GM21367 (cell line): ENCODE measurements at regions not wholly inside any gene's neighbourhood (a gene's known extent, or its start where the extent isn't known, plus 50 kb on each side); places are given as distances from the start of the nearest gene placed in this dataset.
A peak's percentile ranks its signal among the peaks of the same experiment; 100 is the strongest.

Experiments
- ATAC-seq: cut with Tn5 transposase; IDR thresholded peaks from one replicate; pipeline ENCODE4 v1.9.1; 2021; ENCODE audit not compliant: unreplicated experiment

DNA sequence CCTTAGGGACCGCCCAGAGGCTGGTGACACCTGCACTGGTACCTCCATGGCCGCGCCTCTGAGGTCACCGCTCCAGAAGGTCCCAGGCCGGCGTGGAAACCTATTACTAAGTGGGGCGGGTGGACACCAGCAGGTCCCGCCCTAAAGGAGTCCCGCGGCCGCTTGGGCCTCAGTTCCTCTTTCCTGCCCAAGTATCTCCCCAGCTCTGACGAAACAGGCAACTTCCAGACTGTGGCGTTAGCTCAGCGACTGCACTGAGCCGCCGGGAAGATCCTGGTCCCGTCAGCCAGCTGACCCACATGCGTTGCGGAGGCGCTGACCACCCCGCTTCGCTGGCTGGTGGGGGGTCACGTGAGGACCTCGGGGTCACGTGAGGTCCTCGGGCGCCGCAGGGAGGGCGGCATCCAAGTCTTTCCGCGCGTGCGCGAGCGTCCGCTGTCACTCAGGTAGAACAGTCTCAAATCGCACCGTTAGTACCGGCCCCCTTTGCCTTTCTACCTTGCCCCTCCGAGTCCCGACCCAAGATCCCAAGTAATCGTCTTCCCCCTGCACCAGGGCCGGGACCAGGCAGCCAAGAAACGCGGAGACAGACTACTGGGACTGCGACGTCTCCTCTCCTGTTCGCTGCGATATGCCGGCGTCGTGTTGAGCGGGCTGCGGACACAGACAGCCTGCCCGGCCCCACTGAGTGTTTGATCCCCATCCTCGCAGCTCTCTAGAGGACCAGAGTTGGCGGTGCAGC lies 53.7 kb upstream of the KDM4C start:
- peak; percentile 85 for ATAC-seq

DNA sequence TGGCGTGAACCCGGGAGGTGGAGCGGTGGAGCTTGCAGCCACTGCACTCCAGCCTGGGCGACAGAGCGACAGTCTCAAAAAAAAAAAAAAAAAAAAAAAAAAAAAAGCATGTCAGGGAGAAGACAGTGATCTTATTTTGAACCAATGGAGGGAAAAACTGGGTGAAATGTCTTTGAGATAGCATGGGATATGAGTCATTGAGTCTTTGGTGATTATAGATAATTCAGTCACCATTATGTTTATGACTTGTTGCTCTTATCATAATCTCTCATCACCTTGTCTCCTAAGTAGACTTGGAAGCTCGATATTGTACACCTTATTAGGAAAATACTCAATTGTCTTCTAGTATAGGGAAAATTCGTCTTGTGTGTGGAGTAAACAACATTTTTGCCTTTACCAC lies 55.1 kb upstream of the KDM4C start:
- no peak for ATAC-seq

GRCh38 chr9:6696178-6696577 lies 50.6 kb upstream of the GLDC start:
- no peak for ATAC-seq

- ATAC-seq = no peak
Observed at GRCh38 chr9:6695121-6695814, 49.7 kb upstream of the GLDC start.
